ENCODE measurements at regions not wholly inside any gene's neighbourhood (a gene's known extent, or its start where the extent isn't known, plus 50 kb on each side); places are given as distances from the start of the nearest gene placed in this dataset.

- ChIA-PET CTCF (no interaction called here), POLR2A (ENCODE audit: unreplicated experiment) (no interaction called here)
- no peaks in the 10 kb centered on the region for H4K20me1 ChIP-seq (ENCODE audit: insufficient read depth)
- H2AFZ ChIP-seq = no peak overlapping the region
- no peak overlapping the region for H3K4me2 ChIP-seq
- no peak overlapping the region for H3K4me3 ChIP-seq
- H3K9me3 ChIP-seq (ENCODE audit: insufficient read depth, low read depth) = peaks cover 16% of the 10 kb centered on the region
- no peaks in the 10 kb centered on the region for H3K9me2 ChIP-seq (ENCODE audit: insufficient read depth)
- peaks cover 16% of the 10 kb centered on the region for H3K4me1 ChIP-seq (replicated peaks; ENCODE audit: insufficient read depth)
- no peaks in the 10 kb centered on the region for H3K36me3 ChIP-seq (ENCODE audit: low read depth)
- H3K27ac ChIP-seq = no peak overlapping the region
- DNase-seq = no peak
- BruUV-seq (replicated peaks) = no TSS peak
- no peak for TF ChIP-seq EZH2 (IDR thresholded peaks at IDR 0.05; ENCODE audit: low read depth)
- TF ChIP-seq CTCF (conservative IDR thresholded peaks at IDR 0.05) = no peak
- H3K27me3 ChIP-seq (ENCODE audit: insufficient read depth, low read depth) = no peaks in the 10 kb centered on the region
- H3K79me2 ChIP-seq (ENCODE audit: low read depth) = no peaks in the 10 kb centered on the region
- intact Hi-C loops (cut with micrococcal nuclease; ENCODE audit: unreplicated experiment) = no loop called here
- peaks cover 14% of the 10 kb centered on the region; the same call in 1 of the 2 replicates for H3F3A ChIP-seq (ENCODE audit: insufficient read depth, low read depth)
These were observed 311.0 kb upstream of the PRDM1 start for GRCh38 chr6:105775095-105775494.

- no peaks in the 10 kb centered on the region for H4K20me1 ChIP-seq (ENCODE audit: insufficient read depth)
- no peaks in the 10 kb centered on the region for H3K9me2 ChIP-seq (ENCODE audit: insufficient read depth)
- H3K4me1 ChIP-seq (replicated peaks; ENCODE audit: insufficient read depth) = peaks cover 15% of the 10 kb centered on the region
- no peak for DNase-seq
- H3K27ac ChIP-seq = no peak overlapping the region
- H3K9me3 ChIP-seq (ENCODE audit: insufficient read depth, low read depth) = peaks cover 22% of the 10 kb centered on the region
- peaks cover 6% of the 10 kb centered on the region; the same call in 1 of the 2 replicates for H3F3A ChIP-seq (ENCODE audit: insufficient read depth, low read depth)
- no peak overlapping the region for H2AFZ ChIP-seq
- ChIA-PET CTCF (no interaction called here), POLR2A (ENCODE audit: unreplicated experiment) (no interaction called here)
- no peak overlapping the region for H3K4me2 ChIP-seq
- no peaks in the 10 kb centered on the region for H3K27me3 ChIP-seq (ENCODE audit: insufficient read depth, low read depth)
- BruUV-seq (replicated peaks) = no TSS peak
- intact Hi-C loops (cut with micrococcal nuclease; ENCODE audit: unreplicated experiment) = no loop called here
- no peak overlapping the region for H3K4me3 ChIP-seq
- no peaks in the 10 kb centered on the region for H3K79me2 ChIP-seq (ENCODE audit: low read depth)
- H3K36me3 ChIP-seq (ENCODE audit: low read depth) = no peaks in the 10 kb centered on the region
- TF ChIP-seq EZH2 (IDR thresholded peaks at IDR 0.05; ENCODE audit: low read depth) (no peak), CTCF (conservative IDR thresholded peaks at IDR 0.05) (no peak)
These were observed 311.9 kb upstream of the PRDM1 start for GRCh38 chr6:105774247-105774646.

- Histone ChIP-seq H3K4me3 (no peak overlapping the region), H3K27me3 (ENCODE audit: insufficient read depth, low read depth) (no peaks in the 10 kb centered on the region), H3K9me2 (ENCODE audit: insufficient read depth) (no peaks in the 10 kb centered on the region), H3F3A (ENCODE audit: insufficient read depth, low read depth) (peaks cover 6% of the 10 kb centered on the region; the same call in 1 of the 2 replicates), H3K9me3 (ENCODE audit: insufficient read depth, low read depth) (peaks cover 23% of the 10 kb centered on the region), H3K36me3 (ENCODE audit: low read depth) (no peaks in the 10 kb centered on the region), H3K4me1 (replicated peaks; ENCODE audit: insufficient read depth) (peaks cover 15% of the 10 kb centered on the region), H3K4me2 (no peak overlapping the region), H3K79me2 (ENCODE audit: low read depth) (no peaks in the 10 kb centered on the region), H4K20me1 (ENCODE audit: insufficient read depth) (no peaks in the 10 kb centered on the region), H2AFZ (no peak overlapping the region), H3K27ac (no peak overlapping the region)
- ChIA-PET POLR2A (ENCODE audit: unreplicated experiment) (no interaction called here), CTCF (no interaction called here)
- TF ChIP-seq EZH2 (IDR thresholded peaks at IDR 0.05; ENCODE audit: low read depth) (no peak), CTCF (conservative IDR thresholded peaks at IDR 0.05) (no peak)
- no TSS peak for BruUV-seq (replicated peaks)
- no peak for DNase-seq
- intact Hi-C loops (cut with micrococcal nuclease; ENCODE audit: unreplicated experiment) = no loop called here
These were observed 314.7 kb upstream of the PRDM1 start for GRCh38 chr6:105771313-105771970.

Measured in PC-9 (cell line).